NCI-H2107 treated with DMSO at 0.1 percent for 48 hours (cell line): ENCODE measurements at regions not wholly inside any gene's neighbourhood (a gene's known extent, or its start where the extent isn't known, plus 50 kb on each side); places are given as distances from the start of the nearest gene placed in this dataset.
"Not testable (repeated sequence)": the region's sequence is repeated elsewhere in the genome, so short reads cannot be mapped to it uniquely, and the experiment has no call there.

Source experiments
- DNase-seq: peaks from one replicate; lab custom pipeline; 2025; ENCODE audit not compliant: unreplicated experiment; lab: John Stamatoyannopoulos, UW

GRCh38 chr3:109784852-109785631, 447.7 kb upstream of the DPPA4 start:
- no peak for DNase-seq

DNA sequence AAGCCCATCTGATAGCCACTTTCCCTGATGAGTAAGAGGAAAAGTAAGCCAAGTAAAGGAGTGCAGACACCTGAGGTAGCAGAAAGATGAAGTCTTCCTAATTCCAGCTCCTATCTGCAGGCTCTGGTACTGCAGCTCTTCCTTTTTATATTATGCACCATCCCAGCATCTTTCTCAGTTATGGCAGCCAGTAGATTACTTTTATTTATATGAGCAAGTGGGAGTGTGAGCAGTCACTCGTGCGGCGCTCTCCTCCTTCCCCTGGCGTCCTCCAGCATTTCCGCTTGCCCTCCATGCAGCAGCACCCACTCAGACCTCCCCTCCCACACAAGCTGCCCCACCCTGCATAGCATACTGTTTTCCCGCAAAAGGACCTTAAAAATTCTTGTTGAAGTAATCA, 465.9 kb upstream of the DPPA4 start:
- no peak for DNase-seq

- no peak for DNase-seq
These were observed 467.4 kb upstream of the DPPA4 start for GRCh38 chr3:109804697-109805096.

DNA sequence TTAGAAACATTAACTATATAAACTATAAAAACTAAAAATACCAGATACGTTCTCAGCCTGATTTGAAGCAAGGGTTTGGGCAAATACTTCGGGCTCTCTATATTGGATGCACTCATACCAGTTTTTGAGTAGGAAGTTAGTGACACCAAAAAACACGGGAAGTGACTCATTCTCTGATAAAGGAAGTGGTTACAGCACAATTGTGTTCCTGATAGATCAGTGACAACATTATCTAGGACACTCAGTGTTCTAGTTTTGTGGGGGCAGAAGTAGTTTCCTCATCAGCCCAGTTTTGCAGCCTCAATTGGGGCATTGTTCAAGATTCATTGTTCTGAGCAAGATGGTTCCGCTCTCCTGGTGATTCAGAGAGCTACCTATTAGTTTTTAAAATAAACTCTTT, 469.6 kb upstream of the DPPA4 start:
- no peak for DNase-seq

- DNase-seq = no peak
These were observed 472.2 kb upstream of the DPPA4 start for GRCh38 chr3:109809513-109809912.

GRCh38 chr3:109818081-109818480, 480.7 kb upstream of the DPPA4 start:
- DNase-seq = no peak

DNA sequence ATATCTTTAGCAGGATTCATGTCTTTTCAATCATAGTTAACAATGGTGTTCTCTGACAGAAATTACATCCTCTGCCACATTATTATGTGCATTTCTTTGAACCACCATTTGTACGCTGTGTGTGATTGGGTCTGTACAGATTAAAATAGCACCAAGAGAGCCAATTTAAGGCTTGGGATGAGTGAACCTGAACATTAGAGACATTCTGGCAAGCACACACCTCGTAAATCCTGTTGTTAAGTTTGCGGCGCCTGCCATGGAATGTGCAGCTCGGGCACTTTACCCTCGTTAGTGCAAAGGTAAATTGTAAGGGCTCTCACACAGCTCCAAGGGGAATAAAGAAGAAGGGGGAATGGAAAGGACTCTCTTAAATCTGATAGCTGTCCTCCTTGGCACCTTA, 482.4 kb upstream of the DPPA4 start:
- DNase-seq = no peak

DNA sequence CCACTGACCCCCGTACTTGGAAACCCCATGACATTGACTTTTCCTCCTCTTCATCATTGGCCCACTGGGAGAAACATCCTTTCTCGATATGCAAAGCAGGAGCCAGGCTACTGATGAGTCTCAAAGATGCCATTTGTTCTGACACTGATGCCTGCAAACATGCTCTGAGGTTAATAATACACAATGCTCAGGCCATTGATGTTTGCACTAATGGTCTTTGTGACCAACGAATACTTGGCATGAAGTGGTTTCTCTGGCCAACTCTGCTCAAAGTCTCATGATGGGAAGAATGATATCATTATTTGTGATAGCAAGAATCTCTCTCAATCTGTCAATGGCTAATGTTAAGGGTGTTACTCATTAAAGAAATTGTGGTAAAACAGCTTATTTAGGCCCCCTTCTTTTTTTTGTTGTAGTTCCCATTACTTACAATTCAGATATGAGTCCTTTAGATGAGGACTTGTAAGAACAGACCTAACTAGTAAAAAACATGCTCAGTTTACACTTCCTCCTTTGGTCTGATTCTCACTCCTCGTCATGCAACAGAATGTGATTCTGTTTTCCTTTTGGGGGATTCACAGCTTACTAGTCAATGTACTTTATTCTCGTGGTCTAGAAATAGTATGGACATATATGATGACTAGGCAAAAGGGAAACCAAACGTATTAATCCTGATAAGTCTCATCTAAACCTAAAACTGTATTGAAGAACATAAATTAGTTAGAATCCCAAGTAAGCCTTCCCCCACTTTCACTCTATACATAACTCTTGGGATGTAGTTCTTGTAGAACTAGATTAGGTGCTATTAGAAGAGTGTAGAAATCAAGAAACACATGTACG, 488.8 kb upstream of the DPPA4 start:
- no peak for DNase-seq

DNA sequence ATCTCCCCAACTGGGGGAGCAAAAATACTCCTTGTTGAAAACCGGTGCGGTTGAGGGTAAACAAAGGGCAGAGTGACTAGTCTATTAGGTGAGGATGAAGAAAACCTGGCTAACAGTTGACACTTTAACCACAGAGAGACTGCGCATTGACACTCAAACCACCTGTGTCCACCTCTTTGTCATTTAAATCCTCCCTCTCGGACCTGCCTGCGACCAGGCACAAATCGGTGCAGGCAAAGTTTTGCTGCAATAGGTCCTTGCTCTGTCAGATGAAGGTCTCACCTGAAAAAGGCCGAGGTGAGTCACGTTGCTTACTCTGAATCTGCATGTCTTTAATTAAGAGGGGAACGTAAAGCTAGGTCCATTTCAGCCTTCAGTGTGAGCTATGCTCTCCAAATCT, 494.1 kb upstream of the DPPA4 start:
- no peak for DNase-seq

DNA sequence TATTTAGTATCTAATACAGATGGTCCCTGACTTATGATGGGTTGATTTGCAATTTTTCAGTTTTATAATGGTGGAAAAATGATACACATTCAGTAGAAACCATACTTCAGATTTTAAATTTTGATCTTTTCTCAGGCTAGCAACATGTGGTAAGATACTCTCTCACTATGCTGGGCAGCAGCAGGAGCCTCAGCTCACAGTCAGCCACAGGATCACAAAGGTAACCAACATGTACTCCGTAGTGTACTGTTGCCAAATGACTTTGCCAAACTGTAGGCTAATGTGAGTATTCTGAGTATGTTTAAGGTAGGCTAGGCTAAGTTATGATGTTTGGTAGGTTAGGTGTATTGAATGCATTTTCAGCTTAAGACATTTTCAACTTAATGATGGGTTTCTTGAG, 498.6 kb upstream of the DPPA4 start:
- DNase-seq = no peak

- no peak for DNase-seq
These were observed 514.5 kb upstream of the DPPA4 start for GRCh38 chr3:109851854-109852253.

- DNase-seq = no peak
These were observed 514.9 kb upstream of the DPPA4 start for GRCh38 chr3:109852283-109852682.

DNA sequence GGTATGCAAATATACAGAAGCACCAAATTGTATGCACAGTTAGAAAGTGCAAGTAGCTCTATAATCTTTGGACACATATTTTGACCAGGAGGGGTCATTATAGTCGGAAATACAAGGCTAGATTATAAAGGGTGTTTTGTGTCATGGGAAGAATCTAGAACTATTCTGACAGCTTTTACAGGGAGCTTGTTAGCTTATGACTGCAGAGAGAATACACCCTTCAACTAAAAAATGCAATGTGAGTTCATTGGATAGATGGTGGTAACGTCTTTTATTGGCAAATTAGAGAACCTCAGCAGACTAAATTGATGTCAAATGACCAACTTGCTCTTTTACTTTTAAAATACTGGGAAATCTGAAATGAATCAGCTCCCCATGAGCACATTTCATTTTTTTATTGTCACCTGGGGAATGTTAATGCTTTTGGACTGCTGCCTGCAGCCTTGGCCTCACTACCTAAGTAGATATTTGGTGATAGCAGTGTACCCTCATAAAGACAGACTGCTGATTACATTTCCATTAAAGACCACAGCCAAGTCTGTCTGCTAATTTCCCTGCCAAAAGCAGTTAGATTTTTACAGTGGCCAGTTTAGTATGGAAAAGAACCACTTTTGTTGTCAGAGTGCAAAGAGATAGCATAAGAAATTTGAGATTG, 515.9 kb upstream of the DPPA4 start:
- no peak for DNase-seq

DNA sequence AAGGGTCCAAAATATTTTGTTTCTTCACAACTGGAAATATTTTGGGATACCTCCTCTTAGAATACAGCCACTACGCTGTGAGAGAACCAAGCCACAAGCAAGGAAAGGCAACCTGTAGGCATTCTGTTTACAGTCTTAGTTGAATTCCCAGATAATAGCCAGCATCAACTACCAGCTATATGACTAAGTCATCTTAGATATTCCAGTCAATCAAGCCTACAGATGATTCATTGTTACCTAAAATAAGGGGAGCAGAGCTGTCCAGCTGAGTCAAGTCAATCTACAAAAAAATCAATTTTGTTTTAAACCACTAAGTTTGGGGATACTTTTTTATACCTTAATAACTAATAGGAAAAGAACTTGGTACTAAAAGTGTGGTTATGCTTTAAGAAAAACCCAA, 526.4 kb upstream of the DPPA4 start:
- DNase-seq = no peak

DNA sequence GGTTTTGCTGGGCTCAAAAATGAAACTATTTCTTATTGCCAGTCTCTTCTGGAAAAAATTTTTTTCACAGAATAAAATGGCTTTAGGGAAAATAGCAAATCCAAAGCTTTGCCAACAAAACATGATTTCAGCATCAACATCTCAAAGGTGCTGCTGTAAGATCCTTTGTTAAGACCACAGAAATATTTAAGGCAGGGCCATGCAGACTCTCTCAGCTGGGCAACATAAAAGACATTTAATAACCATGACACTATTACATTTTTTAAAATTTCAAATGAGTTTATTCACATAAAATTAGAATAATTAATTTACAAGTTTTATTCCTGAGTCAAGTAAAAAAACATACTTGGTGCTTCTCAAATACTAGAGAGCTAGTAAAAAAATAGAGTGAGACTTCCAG, 527.1 kb upstream of the DPPA4 start:
- DNase-seq = no peak

DNA sequence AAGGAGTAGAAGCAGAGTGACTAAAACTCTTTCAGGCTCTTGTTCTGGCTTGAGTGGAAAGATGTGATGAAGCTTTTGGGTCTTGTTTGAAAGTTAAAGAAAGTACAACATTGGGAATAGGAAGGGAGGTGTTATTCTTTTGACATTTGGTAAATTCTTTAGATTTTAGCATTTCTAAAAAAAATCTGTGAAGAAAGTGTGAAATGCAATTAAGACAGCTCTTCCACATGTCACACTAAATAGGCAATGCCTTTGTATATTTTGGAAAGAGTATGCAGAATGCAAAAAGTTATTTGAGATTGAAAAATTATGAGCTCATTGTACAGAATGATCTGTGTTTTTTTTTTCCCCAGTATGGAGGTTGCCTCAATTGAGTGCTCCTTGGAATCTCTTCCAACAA, 532.2 kb upstream of the DPPA4 start:
- DNase-seq = no peak

DNA sequence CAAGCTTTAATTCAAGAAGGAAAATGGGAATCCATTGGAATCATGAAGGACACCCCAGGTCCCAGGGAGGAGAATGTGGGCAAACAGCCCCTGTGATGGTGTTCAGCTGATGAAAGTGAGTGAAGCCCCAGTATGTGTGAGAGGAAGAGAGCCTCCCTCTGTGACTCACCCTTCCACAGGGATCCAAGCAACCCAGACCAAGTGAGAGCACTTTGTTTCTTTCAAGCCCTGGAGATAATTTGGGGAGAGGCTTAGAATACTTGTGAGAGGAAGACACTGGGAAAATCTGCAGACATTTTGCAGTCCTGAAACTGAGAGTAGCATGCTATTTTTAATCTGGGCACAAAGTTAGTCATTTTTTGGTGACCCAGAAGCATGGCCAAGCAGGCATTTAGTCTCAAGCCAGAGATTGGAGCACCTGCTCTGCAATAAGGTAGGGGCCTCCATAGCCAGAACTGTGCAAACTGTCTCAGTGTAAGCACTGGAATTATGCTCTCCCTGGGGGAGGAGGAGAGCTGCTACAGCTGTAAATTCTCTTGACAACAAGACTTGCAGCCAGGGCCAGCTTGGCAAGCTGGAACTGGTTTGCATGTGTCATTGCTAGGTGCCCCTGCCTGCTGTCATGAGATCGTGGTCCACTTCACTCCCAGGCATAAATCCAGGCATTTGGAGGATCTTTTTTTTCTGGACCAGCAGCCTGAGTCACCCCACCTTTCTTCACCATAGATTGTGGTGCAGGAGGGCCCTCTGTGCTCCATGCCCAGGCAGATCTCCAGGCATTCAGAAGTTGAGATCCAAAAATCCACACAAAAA, 537.8 kb upstream of the DPPA4 start:
- DNase-seq = no peak

- DNase-seq = not testable (repeated sequence)
These were observed 540.3 kb upstream of the DPPA4 start for GRCh38 chr3:109877616-109878015.

- DNase-seq = no peak
These were observed 544.8 kb upstream of the DPPA4 start for GRCh38 chr3:109882144-109882543.

- no peak for DNase-seq
These were observed 549.9 kb upstream of the DPPA4 start for GRCh38 chr3:109887293-109887692.

- no peak for DNase-seq
These were observed 550.7 kb upstream of the DPPA4 start for GRCh38 chr3:109888026-109888425.
